Activated T-cell treated with anti-CD3 and anti-CD28 coated beads, Interleukin-2, amount 50 U/mL, for 72 hours (primary cell): ENCODE measurements at regions not wholly inside any gene's neighbourhood (a gene's known extent, or its start where the extent isn't known, plus 50 kb on each side); places are given as distances from the start of the nearest gene placed in this dataset.

ENCODE experiments used
- ATAC-seq, 2 donors: fragments of 150-1000 bp; cut with Tn5 transposase; replicated peaks in 1 of 2; 2 replicates each; pipeline ENCODE4 v1.10.0; 2021; ENCODE audit warnings: moderate library complexity in 2 of 2, mild to moderate bottlenecking in 1 of 2
- DNase-seq, 2 donors: peaks; one replicate each; pipeline ENCODE4 v3.0.0; 2021 to 2022; ENCODE audit warnings: mixed read lengths in 1 of 2
- H3K27ac Mint-ChIP-seq: one replicate; pipeline ENCODE4 v1.8.0; 2022; ENCODE audit warnings: mild to moderate bottlenecking, moderate library complexity, mixed read lengths
- H3K27me3 Mint-ChIP-seq: one replicate; pipeline ENCODE4 v1.8.0; 2022; ENCODE audit warnings: low read depth, mixed read lengths
- H3K36me3 Mint-ChIP-seq, 2 donors: one replicate each; pipeline ENCODE4 v1.8.0; 2022; ENCODE audit warnings: mixed read lengths in 2 of 2, mild to moderate bottlenecking in 1 of 2; ENCODE audit not compliant: insufficient read depth in 2 of 2
- H3K4me1 Mint-ChIP-seq: one replicate; pipeline ENCODE4 v1.8.0; 2022; ENCODE audit warnings: low read depth, mixed read lengths
- H3K4me3 Mint-ChIP-seq, 2 donors: one replicate each; pipeline ENCODE4 v1.8.0; 2022; ENCODE audit warnings: mild to moderate bottlenecking in 2 of 2, mixed read lengths in 2 of 2, moderate library complexity in 2 of 2
- H3K9me3 Mint-ChIP-seq, 2 donors: one replicate each; pipeline ENCODE4 v1.8.0; 2022; ENCODE audit warnings: mixed read lengths in 2 of 2

DNA sequence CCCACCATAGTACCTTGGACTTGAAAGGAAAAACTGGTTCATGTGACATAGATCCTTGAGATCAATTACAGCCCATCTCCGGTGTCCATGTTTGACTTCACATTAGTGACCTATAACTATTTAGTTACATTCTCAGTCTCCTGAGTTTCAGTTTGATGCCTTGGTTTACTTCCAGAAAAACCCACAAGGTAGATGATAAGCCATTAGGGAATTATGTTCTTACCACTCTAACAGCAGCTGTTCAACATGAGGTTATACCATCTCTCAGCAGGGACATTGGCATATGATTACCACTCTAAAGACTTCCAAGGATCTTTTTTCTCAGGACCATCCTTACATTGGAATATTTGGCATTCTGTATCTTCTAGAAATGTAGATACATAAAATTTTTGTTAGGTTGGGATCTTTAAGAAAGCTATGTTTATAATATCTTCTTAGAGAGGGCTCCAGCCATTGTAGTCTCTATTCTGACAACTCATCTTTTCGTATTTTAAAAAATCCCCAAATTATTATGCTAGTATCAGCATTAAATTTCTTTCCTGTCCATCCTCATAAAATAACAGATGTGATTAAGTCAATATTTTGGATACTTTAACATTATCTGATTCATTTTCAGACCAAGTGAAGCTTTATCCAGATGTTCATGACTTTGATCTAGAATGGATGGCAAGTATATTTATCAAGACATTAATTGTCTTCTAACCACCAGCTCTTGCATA lies 258.9 kb downstream of the RDH14 start:
- peaks cover 0 to 1% of the 10 kb centered on the region in 2 donors for H3K9me3 Mint-ChIP-seq
- H3K4me1 Mint-ChIP-seq, result no peaks in the 10 kb centered on the region
- H3K4me3 Mint-ChIP-seq, result no peak overlapping the region
- no peaks in the 10 kb centered on the region for H3K27me3 Mint-ChIP-seq
- no peak for ATAC-seq
- no peak for DNase-seq
- no peaks in the 10 kb centered on the region for H3K36me3 Mint-ChIP-seq
- H3K27ac Mint-ChIP-seq, result no peak overlapping the region

DNA sequence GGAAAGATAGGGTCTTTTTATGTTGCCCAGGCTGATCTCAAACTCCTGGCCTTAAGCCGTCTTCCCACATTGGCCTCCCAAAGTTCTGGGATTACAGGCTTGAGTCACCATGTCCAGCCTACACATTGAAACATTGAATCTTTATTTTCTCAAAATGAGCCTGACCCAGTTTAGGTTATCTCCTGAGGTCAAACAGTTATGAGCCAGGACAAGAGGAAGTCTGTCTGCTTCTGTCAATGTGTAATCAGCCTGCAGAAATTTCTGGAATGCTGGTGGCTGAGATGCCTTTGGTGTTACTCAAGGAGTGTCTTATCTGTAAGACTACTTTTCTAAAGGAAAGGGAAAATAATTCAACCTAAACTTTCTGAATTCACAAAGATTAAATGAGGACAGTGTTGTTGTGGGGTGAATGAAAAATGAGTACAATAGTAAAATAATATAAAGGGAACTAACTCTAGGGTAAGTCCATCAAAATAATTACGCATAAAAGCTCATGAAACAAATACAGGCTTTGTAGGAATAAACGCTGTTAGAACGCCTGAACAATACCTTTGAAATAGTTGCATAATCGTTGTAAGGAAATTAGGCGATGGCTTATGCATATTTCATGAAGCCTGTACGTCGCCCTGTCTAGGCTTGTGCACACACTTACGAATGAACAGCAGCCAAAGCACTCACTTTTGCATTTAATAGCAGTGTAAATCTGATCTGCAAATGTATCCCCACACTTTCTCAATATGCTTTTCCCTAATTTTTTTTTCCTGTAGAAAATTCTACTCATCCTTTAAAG lies 260.8 kb downstream of the RDH14 start:
- no peak overlapping the region for H3K4me3 Mint-ChIP-seq
- no peaks in the 10 kb centered on the region for H3K4me1 Mint-ChIP-seq
- peaks cover 0 to 1% of the 10 kb centered on the region in 2 donors for H3K9me3 Mint-ChIP-seq
- no peaks in the 10 kb centered on the region for H3K27me3 Mint-ChIP-seq
- no peak for DNase-seq
- ATAC-seq, result no peak
- H3K36me3 Mint-ChIP-seq, result no peaks in the 10 kb centered on the region
- no peak overlapping the region for H3K27ac Mint-ChIP-seq

DNA sequence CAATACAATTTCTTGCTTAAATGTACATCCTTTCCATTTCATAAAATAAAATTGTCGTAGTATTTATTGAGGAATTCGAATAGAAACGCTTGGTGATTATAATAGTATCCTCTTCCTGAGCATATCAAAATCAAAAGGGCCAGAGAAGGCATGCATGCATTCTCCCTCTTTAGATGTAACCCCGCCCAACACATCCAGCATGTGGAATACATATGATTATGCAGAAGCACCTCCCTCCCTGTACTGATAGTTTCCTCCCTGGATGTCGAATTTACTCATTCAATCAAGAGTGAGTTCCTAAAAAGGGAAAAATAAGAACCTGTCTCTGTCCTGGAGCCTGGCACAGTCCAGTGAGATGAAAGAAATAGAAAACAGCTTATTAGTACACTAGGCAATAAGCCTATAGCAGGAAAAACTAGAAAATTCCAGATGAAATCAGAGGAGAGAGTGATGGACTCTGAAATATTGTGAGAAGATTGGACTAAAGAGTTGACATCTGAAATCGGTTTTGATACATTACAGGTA lies 262.9 kb downstream of the RDH14 start:
- DNase-seq (no peak), ATAC-seq (no peak)
- Mint-ChIP-seq H3K27me3 (no peaks in the 10 kb centered on the region), H3K9me3 (peaks cover 0 to 1% of the 10 kb centered on the region in 2 donors), H3K4me3 (no peak overlapping the region), H3K4me1 (no peaks in the 10 kb centered on the region), H3K27ac (no peak overlapping the region), H3K36me3 (no peaks in the 10 kb centered on the region)

DNA sequence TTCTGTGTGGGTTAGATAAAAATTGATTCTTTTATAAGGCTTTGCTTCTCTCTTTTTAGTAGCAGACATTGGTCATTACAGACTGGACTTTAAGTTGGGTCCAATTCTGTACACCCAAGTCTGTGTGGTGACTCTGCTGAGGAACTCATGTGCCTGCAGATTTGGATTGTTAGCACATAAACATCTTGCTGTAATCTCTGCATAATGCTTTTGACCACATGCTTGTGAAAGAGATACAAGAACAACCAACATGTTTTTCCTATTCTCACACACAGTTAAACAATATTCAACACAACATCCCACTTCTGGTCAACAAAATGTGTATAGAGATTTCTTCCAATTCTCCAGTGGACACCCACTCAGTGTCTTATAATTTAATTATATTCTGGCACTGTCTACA lies 270.1 kb downstream of the RDH14 start:
- Mint-ChIP-seq H3K9me3 (peaks cover 0 to 3% of the 10 kb centered on the region in 2 donors), H3K27me3 (no peaks in the 10 kb centered on the region), H3K4me1 (no peaks in the 10 kb centered on the region), H3K27ac (no peak overlapping the region), H3K36me3 (no peaks in the 10 kb centered on the region), H3K4me3 (no peak overlapping the region)
- no peak for ATAC-seq
- no peak for DNase-seq

DNA sequence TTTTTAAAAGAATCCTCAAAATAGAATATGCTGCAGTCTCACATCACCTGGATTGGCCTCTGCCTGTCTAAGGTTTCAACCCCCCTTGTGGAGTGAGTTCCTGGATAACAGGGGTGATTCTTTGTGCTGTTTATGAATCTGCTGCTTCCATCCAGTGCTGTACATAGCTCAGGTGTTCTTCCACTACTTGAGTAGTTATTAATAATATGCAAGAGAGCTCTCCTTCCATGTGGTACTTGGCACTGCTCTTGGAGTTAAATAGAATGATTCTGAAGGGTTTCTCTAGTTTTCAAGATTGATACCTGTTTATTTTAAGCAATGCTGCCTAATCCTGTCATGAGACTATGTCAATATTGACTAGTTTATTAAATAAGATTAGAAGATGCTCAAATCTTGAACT lies 273.6 kb downstream of the RDH14 start:
- no peak overlapping the region for H3K4me3 Mint-ChIP-seq
- H3K36me3 Mint-ChIP-seq, result no peaks in the 10 kb centered on the region
- H3K9me3 Mint-ChIP-seq, result peaks cover 0 to 3% of the 10 kb centered on the region in 2 donors
- ATAC-seq, result no peak
- no peak for DNase-seq
- H3K27ac Mint-ChIP-seq, result no peak overlapping the region
- no peaks in the 10 kb centered on the region for H3K27me3 Mint-ChIP-seq
- no peaks in the 10 kb centered on the region for H3K4me1 Mint-ChIP-seq

DNA sequence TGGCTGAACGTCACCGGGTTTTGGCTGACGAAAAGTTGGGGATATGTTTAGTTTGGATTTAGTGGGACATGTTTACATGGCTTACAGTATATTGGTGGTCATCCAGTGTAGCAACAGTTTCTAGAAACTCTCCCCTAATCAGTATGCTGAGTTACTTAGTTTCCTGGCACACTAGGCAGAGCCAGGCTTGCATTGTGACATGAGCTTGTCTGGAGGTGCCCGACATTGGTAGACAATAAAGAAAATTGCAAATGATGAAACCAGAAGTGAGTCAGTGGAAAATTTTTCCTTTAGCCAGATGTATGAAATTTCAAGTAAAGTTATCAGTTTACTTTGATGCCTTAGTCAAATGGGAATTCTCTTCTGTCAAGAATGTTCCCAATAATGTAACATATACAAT lies 276.1 kb downstream of the RDH14 start:
- H3K27me3 Mint-ChIP-seq, result no peaks in the 10 kb centered on the region
- ATAC-seq (no peak), DNase-seq (no peak)
- H3K36me3 Mint-ChIP-seq, result no peaks in the 10 kb centered on the region
- peaks cover 0 to 3% of the 10 kb centered on the region in 2 donors for H3K9me3 Mint-ChIP-seq
- H3K27ac Mint-ChIP-seq, result no peak overlapping the region
- no peak overlapping the region for H3K4me3 Mint-ChIP-seq
- H3K4me1 Mint-ChIP-seq, result no peaks in the 10 kb centered on the region

DNA sequence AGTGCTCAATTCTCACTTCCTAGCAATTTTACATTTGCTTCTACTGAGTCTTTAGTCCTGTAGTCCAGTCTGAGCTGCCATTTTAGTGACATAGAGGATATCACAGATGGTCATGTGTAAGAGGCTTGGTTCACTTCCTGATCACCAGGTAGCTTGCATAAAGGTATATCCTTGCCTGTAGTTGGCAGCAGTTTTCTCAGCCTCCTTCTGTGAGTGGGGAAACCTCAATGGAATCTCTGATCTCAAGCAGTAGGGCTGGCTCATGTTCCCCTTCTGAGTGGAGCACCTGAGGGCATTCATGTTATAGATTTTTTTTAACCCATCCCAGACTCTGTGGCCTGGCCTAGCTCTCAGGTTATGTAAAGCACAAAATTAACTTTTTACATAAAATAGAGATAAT lies 278.4 kb downstream of the RDH14 start:
- no peaks in the 10 kb centered on the region for H3K4me1 Mint-ChIP-seq
- H3K27me3 Mint-ChIP-seq, result no peaks in the 10 kb centered on the region
- DNase-seq (no peak), ATAC-seq (no peak)
- no peak overlapping the region for H3K4me3 Mint-ChIP-seq
- peaks cover 0 to 3% of the 10 kb centered on the region in 2 donors for H3K9me3 Mint-ChIP-seq
- no peak overlapping the region for H3K27ac Mint-ChIP-seq
- H3K36me3 Mint-ChIP-seq, result no peaks in the 10 kb centered on the region

DNA sequence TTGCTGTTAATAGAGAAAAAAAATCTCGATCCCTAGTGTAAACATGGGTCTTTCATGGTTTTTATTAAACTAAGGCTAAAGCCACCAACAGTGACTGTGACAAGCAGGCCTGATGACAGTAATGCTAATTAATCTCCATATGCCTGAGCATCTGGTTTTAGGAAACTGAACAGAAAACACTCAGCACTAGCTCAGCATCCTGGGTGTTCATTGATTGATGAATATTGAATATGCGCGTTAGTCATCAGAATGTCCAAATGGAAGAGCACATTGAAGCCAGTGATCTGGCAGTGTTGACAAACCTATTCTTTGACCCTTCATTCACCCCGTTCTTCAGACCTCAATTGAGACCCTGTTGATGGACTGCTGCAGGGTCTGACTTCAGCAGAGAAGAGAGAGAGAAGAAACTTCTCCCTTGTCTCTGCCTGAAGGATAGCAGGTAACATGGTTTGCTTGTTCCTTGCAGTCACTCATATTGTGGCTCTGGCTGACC lies 283.8 kb downstream of the RDH14 start:
- Mint-ChIP-seq H3K4me3 (no peak overlapping the region), H3K9me3 (no peaks in the 10 kb centered on the region), H3K27me3 (no peaks in the 10 kb centered on the region), H3K27ac (no peak overlapping the region), H3K4me1 (no peaks in the 10 kb centered on the region), H3K36me3 (no peaks in the 10 kb centered on the region)
- ATAC-seq (no peak), DNase-seq (no peak)

DNA sequence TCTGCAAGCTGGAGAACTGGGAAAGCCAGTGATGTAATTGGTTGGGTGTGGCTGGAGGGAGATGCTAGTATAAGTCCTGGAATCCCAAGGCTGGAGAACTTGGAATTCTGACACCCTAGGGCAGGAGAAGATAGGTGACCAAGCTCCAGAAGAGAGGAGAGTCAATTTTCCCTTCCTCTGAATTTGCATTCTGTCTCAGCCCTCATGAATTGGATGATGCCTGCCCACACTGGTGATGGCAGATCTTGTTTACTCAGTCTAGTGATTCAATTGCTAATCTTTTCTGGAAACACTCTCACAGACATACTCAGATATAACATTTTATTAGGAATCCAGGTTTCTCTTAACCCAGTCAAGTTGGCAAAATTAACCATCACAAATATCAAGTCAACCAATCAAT lies 287.2 kb downstream of the RDH14 start:
- DNase-seq (no peak), ATAC-seq (no peak)
- Mint-ChIP-seq H3K9me3 (peaks cover 0 to 1% of the 10 kb centered on the region in 2 donors), H3K27me3 (no peaks in the 10 kb centered on the region), H3K4me3 (no peak overlapping the region), H3K4me1 (no peaks in the 10 kb centered on the region), H3K36me3 (no peaks in the 10 kb centered on the region), H3K27ac (no peak overlapping the region)

DNA sequence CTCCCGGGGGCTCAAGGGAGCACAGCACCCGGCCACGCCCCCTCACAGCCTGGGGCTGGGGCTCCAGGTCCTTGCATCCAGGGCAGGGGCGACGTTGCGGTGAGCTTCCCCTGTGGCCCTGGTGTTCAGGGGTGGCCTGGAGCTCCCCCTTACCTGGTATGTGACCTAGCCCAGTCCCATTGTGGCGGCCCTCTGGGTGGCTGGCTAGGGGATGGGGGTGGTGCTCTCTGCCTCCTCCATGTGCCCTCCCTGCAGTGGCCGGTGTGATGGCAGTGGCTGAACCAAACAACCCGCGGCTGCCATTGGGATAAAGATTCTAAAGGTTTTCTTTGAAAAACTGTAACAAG lies 288.3 kb downstream of the RDH14 start:
- peaks cover 0 to 1% of the 10 kb centered on the region in 2 donors for H3K9me3 Mint-ChIP-seq
- H3K27me3 Mint-ChIP-seq, result no peaks in the 10 kb centered on the region
- no peaks in the 10 kb centered on the region for H3K36me3 Mint-ChIP-seq
- no peak overlapping the region for H3K4me3 Mint-ChIP-seq
- ATAC-seq (no peak), DNase-seq (no peak)
- no peaks in the 10 kb centered on the region for H3K4me1 Mint-ChIP-seq
- H3K27ac Mint-ChIP-seq, result no peak overlapping the region

DNA sequence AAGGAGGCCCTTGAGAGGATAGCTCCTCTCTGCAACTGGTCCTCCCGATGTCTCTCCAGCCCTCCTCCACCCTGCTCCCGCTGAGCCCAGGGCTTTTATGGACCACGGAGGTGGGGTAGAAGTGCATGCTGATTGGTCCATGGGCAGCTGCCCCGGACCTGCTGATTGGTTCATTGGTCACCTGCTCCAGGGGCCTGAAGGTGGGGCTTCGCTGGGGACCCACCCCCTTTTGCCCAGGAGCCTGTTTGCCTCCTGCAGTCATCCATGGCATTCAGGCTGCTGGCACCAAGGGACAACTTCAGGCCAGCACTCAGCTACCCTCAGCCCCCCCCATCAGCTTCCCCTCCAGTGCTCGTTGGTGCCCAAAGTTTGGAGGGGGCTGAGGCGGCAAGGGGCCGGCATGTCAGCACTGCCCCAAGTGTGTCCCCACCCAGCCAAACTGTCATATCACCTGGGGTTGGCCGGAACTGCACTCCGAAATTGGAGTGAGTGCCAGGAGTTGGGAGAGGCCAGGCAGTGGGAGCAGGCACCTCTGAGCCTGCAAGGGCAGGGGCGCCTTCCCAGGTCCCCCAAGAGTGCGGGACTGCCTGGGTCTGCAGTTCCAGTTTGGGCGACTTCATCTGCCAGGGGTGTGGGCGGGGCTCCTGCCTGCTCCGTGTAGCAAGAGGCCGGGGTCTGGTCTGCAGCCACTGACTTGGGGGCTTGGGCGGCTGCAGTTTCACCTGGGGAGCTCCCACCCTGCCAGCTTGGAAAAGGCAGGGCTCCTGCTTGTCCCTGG lies 288.9 kb downstream of the RDH14 start:
- Mint-ChIP-seq H3K4me3 (no peak overlapping the region), H3K36me3 (no peaks in the 10 kb centered on the region), H3K27me3 (no peaks in the 10 kb centered on the region), H3K9me3 (peaks cover 0 to 1% of the 10 kb centered on the region in 2 donors), H3K4me1 (no peaks in the 10 kb centered on the region), H3K27ac (no peak overlapping the region)
- ATAC-seq, result no peak
- no peak for DNase-seq

DNA sequence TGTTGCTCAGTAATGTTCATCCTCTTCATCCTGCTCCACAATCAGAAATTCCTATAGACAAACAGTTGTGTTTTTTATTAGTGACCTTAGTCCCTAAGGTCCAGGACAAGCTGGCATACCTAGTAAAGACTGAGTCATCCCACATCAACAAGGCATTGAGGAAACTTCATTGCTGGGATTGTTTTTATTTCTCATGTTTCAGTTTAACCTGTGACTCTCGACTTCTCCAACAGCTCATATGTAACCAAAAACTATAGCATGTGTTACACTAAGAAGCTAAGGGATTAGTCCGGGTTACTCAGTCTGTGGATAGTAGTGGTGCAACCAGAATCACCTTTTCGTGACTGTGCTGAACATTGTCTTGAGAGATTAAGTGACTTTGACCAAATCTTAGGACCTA lies 292.1 kb downstream of the RDH14 start:
- Mint-ChIP-seq H3K4me1 (no peaks in the 10 kb centered on the region), H3K27me3 (no peaks in the 10 kb centered on the region), H3K27ac (no peak overlapping the region), H3K9me3 (peaks cover 0 to 1% of the 10 kb centered on the region in 2 donors), H3K36me3 (no peaks in the 10 kb centered on the region), H3K4me3 (no peak overlapping the region)
- DNase-seq (no peak), ATAC-seq (no peak)

DNA sequence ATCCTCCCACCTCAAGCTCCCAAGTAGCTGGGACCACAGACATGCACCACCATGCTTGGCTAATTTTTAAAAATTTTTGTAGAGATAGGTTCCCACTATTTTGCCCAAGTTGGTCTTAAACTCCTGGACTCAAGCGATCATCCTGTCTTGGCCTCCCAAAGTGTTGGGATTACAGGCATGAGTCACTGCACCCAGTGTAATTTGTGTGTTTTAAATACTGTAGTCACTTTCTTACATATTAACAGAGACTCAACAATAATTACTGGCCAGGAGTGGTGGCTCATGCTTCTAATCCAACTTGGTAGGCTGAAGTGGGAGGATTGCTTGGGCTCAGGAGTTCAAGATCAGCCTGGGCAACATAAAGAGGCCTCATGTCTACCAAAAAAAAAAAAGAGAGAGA lies 293.0 kb downstream of the RDH14 start:
- H3K4me1 Mint-ChIP-seq, result no peaks in the 10 kb centered on the region
- no peak overlapping the region for H3K4me3 Mint-ChIP-seq
- no peak for ATAC-seq
- no peak for DNase-seq
- H3K27ac Mint-ChIP-seq, result no peak overlapping the region
- H3K27me3 Mint-ChIP-seq, result no peaks in the 10 kb centered on the region
- peaks cover 0 to 1% of the 10 kb centered on the region in 2 donors for H3K9me3 Mint-ChIP-seq
- no peaks in the 10 kb centered on the region for H3K36me3 Mint-ChIP-seq
